ENCODE measurements at regions not wholly inside any gene's neighbourhood (a gene's known extent, or its start where the extent isn't known, plus 50 kb on each side); places are given as distances from the start of the nearest gene placed in this dataset.

GRCh38 chr5:129246088-129246487 is 151.5 kb downstream of the ISOC1 start:
- POLR2A ChIA-PET, result no interaction called here
- Histone ChIP-seq H3K9ac (replicated peaks; ENCODE audit: extremely low read depth, insufficient read depth, low read length) (no peak overlapping the region), H3K9me1 (replicated peaks; ENCODE audit: control insufficient read depth, extremely low read depth, insufficient read depth, low read length) (no peaks in the 10 kb centered on the region), H3K27me3 (ENCODE audit: control insufficient read depth in 2 of 2, insufficient read depth in 2 of 2, low read length in 2 of 2) (no peaks in the 10 kb centered on the region), H3K79me2 (ENCODE audit: control insufficient read depth, insufficient read depth, low read length) (no peaks in the 10 kb centered on the region), H3K27ac (ENCODE audit: insufficient read depth, low read depth, low read length) (no peak overlapping the region), H3K36me3 (ENCODE audit: control insufficient read depth in 2 of 2, extremely low read depth in 1 of 2, insufficient read depth in 2 of 2, low read length in 2 of 2) (no peaks in the 10 kb centered on the region), H4K20me1 (replicated peaks; ENCODE audit: control insufficient read depth, extremely low read depth, insufficient read depth, low read length) (no peaks in the 10 kb centered on the region), H3K4me3 (replicated peaks in 1 of 3; ENCODE audit: insufficient read depth in 1 of 3, low read depth in 1 of 3, low read length in 3 of 3) (no peak overlapping the region), H2AFZ (ENCODE audit: low read depth, low read length) (no peak overlapping the region), H3K4me1 (ENCODE audit: control insufficient read depth, extremely low read depth, insufficient read depth, low read length) (no peaks in the 10 kb centered on the region), H3K4me2 (ENCODE audit: insufficient read depth, low read length) (no peak overlapping the region), H3K9me3 (replicated peaks; ENCODE audit: control insufficient read depth, insufficient read depth, low read length) (no peaks in the 10 kb centered on the region)
- dilution Hi-C loops (cut with MboI; ENCODE audit: extremely low pct_ligation_motif_present, low sequenced_read_pairs) (no loop called here), intact Hi-C loops (cut with micrococcal nuclease) (no loop called here)
- BruUV-seq (replicated peaks), result no TSS peak
- FAIRE-seq (no peak), DNase-seq (ENCODE audit: low read depth, low spot score) (no peak)
- CTCF ChIA-PET, result no interaction called here
- TF ChIP-seq JUN (IDR thresholded peaks at IDR 0.05; ENCODE audit: borderline replicate concordance, insufficient read depth, insufficient read length, low read depth) (no peak), MYC (IDR thresholded peaks at IDR 0.05; ENCODE audit: low read depth, low read length) (no peak), POLR2AphosphoS5 (IDR thresholded peaks at IDR 0.05; ENCODE audit: insufficient read depth, low read depth, low read length) (no peak)

- dilution Hi-C loops (cut with MboI; ENCODE audit: extremely low pct_ligation_motif_present, low sequenced_read_pairs) (no loop called here), intact Hi-C loops (cut with micrococcal nuclease) (no loop called here)
- H3K4me3 ChIP-seq (replicated peaks in 1 of 3; ENCODE audit: insufficient read depth in 1 of 3, low read depth in 1 of 3, low read length in 3 of 3), result no peak overlapping the region
- TF ChIP-seq GATA2 (IDR thresholded peaks at IDR 0.05; ENCODE audit: insufficient read depth, insufficient read length, low read depth, low read length), result no peak
- no peak for TF ChIP-seq EZH2 (IDR thresholded peaks at IDR 0.05; ENCODE audit: borderline replicate concordance, low read depth, low read length, severe bottlenecking)
- TF ChIP-seq POLR2AphosphoS5 (IDR thresholded peaks at IDR 0.05; ENCODE audit: insufficient read depth, low read depth, low read length), result no peak
- TF ChIP-seq POLR2A (IDR thresholded peaks at IDR 0.05; ENCODE audit: low read depth, low read length), result no peak
- TF ChIP-seq CTCF (IDR thresholded peaks at IDR 0.05; ENCODE audit: extremely low read depth in 1 of 2, insufficient read depth in 1 of 2, low read depth in 1 of 2, low read length in 2 of 2), result no peak
- TF ChIP-seq FOS (IDR thresholded peaks at IDR 0.05; ENCODE audit: borderline replicate concordance, insufficient read depth, low read length), result no peak
- TF ChIP-seq MYC (IDR thresholded peaks at IDR 0.05; ENCODE audit: low read depth, low read length), result no peak
- no peak for TF ChIP-seq JUN (IDR thresholded peaks at IDR 0.05; ENCODE audit: borderline replicate concordance, insufficient read depth, insufficient read length, low read depth)
- no peak for TF ChIP-seq MAX (IDR thresholded peaks at IDR 0.05; ENCODE audit: insufficient read depth, insufficient read length)
- no peaks in the 10 kb centered on the region for H3K27me3 ChIP-seq (ENCODE audit: control insufficient read depth in 2 of 2, insufficient read depth in 2 of 2, low read length in 2 of 2)
- no peaks in the 10 kb centered on the region for H4K20me1 ChIP-seq (replicated peaks; ENCODE audit: control insufficient read depth, extremely low read depth, insufficient read depth, low read length)
- POLR2A ChIA-PET, result no interaction called here
- no peak for FAIRE-seq
- no peaks in the 10 kb centered on the region for H3K79me2 ChIP-seq (ENCODE audit: control insufficient read depth, insufficient read depth, low read length)
- DNase-seq (ENCODE audit: low read depth, low spot score), result no peak
- H3K9me3 ChIP-seq (replicated peaks; ENCODE audit: control insufficient read depth, insufficient read depth, low read length), result no peaks in the 10 kb centered on the region
- no TSS peak for BruUV-seq (replicated peaks)
- no peak overlapping the region for H3K9ac ChIP-seq (replicated peaks; ENCODE audit: extremely low read depth, insufficient read depth, low read length)
- H3K9me1 ChIP-seq (replicated peaks; ENCODE audit: control insufficient read depth, extremely low read depth, insufficient read depth, low read length), result no peaks in the 10 kb centered on the region
- no peaks in the 10 kb centered on the region for H3K4me1 ChIP-seq (ENCODE audit: control insufficient read depth, extremely low read depth, insufficient read depth, low read length)
- H2AFZ ChIP-seq (ENCODE audit: low read depth, low read length), result no peak overlapping the region
- H3K4me2 ChIP-seq (ENCODE audit: insufficient read depth, low read length), result no peak overlapping the region
- CTCF ChIA-PET, result no interaction called here
- H3K36me3 ChIP-seq (ENCODE audit: control insufficient read depth in 2 of 2, extremely low read depth in 1 of 2, insufficient read depth in 2 of 2, low read length in 2 of 2), result no peaks in the 10 kb centered on the region
- H3K27ac ChIP-seq (ENCODE audit: insufficient read depth, low read depth, low read length), result no peak overlapping the region
Measured at GRCh38 chr5:129249886-129250285, 155.3 kb downstream of the ISOC1 start.
